HCT116 (cell line): ENCODE measurements at regions not wholly inside any gene's neighbourhood (a gene's known extent, or its start where the extent isn't known, plus 50 kb on each side); places are given as distances from the start of the nearest gene placed in this dataset.

ENCODE experiments used
- EZH2 ChIP-seq: fragments of 200-600 bp; sonication (generic); IDR thresholded peaks from 2 replicates; pipeline ENCODE4 v1.6.1; 2017; ENCODE audit warnings: antibody characterized with exemption, mixed run types
- EZH2phosphoT487 ChIP-seq: fragments of 200-600 bp; IDR thresholded peaks from 2 replicates; pipeline ENCODE4 v1.6.1; 2018; ENCODE audit warnings: antibody characterized with exemption, borderline replicate concordance
- POLR2A ChIP-seq: IDR thresholded peaks from 2 replicates; pipeline ENCODE4 v1.7.0; 2011; ENCODE audit warnings: borderline replicate concordance; ENCODE audit not compliant: insufficient read depth, insufficient read length; ENCODE audit errors: extremely low read depth
- TF ChIP-seq, protein P1 (sequence below), 3 experiments: fragments of 200-600 bp in 1 of 3; sonication (generic) in 1 of 3; IDR thresholded peaks in 2 of 3; conservative IDR thresholded peaks in 1 of 3; 2 replicates each; pipeline ENCODE4 v1.5.1; 2012 to 2017; ENCODE audit warnings: low read depth in 2 of 3, low read length in 2 of 3, antibody characterized with exemption in 1 of 3, borderline replicate concordance in 1 of 3, control low read depth in 1 of 3, mild to moderate bottlenecking in 1 of 3, mixed read lengths in 1 of 3, mixed run types in 1 of 3, moderate library complexity in 1 of 3; ENCODE audit not compliant: insufficient read depth in 1 of 3

DNA sequence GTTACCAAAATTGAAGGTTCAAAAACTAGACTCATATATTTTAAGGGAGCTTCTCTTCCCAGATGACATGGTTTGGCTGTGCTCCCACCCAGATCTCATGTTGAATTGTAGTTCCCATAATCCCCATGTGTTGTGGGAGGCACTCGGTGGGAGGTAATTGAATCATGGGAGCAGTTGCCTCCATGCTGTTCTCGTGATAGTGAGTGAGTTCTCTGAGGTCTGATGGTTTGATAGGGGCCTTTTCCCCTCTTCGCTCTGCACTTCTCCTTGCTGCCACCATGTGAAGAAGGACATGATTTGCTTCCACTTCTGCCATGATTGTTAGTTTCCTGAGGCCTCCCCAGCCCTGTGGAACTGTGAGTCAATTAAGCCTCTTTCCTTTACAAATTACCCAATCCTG lies 140.1 kb downstream of the MAIP1 start:
- TF ChIP-seq, protein P1, sequence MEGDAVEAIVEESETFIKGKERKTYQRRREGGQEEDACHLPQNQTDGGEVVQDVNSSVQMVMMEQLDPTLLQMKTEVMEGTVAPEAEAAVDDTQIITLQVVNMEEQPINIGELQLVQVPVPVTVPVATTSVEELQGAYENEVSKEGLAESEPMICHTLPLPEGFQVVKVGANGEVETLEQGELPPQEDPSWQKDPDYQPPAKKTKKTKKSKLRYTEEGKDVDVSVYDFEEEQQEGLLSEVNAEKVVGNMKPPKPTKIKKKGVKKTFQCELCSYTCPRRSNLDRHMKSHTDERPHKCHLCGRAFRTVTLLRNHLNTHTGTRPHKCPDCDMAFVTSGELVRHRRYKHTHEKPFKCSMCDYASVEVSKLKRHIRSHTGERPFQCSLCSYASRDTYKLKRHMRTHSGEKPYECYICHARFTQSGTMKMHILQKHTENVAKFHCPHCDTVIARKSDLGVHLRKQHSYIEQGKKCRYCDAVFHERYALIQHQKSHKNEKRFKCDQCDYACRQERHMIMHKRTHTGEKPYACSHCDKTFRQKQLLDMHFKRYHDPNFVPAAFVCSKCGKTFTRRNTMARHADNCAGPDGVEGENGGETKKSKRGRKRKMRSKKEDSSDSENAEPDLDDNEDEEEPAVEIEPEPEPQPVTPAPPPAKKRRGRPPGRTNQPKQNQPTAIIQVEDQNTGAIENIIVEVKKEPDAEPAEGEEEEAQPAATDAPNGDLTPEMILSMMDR (IDR thresholded peaks at IDR 0.05 in 2 of 3, conservative IDR thresholded peaks at IDR 0.05 in 1 of 3; ENCODE audit: borderline replicate concordance in 1 of 3, insufficient read depth in 1 of 3, low read depth in 2 of 3, low read length in 2 of 3): no peak
- no peak for TF ChIP-seq EZH2phosphoT487
- TF ChIP-seq POLR2A: no peak
- no peak for TF ChIP-seq EZH2
